Esophagus squamous epithelium (tissue), 4 donors: ENCODE measurements at regions not wholly inside any gene's neighbourhood (a gene's known extent, or its start where the extent isn't known, plus 50 kb on each side); places are given as distances from the start of the nearest gene placed in this dataset.

ENCODE experiments used
- CTCF ChIP-seq, 6 experiments: fragments of 450-650 bp in 4 of 6; fragments of 200-600 bp in 2 of 6; sonication (generic) in 2 of 6; IDR thresholded peaks; one replicate each; pipeline ENCODE4 v1.5.1; 2016 to 2019; ENCODE audit warnings: antibody characterized with exemption in 6 of 6, mild to moderate bottlenecking in 4 of 6, moderate library complexity in 4 of 6
- POLR2A ChIP-seq, 4 donors: fragments of 450-650 bp; IDR thresholded peaks; one replicate each; pipeline ENCODE4 v1.6.1; 2017; ENCODE audit warnings: antibody characterized with exemption in 4 of 4, mild to moderate bottlenecking in 4 of 4, moderate library complexity in 3 of 4

DNA sequence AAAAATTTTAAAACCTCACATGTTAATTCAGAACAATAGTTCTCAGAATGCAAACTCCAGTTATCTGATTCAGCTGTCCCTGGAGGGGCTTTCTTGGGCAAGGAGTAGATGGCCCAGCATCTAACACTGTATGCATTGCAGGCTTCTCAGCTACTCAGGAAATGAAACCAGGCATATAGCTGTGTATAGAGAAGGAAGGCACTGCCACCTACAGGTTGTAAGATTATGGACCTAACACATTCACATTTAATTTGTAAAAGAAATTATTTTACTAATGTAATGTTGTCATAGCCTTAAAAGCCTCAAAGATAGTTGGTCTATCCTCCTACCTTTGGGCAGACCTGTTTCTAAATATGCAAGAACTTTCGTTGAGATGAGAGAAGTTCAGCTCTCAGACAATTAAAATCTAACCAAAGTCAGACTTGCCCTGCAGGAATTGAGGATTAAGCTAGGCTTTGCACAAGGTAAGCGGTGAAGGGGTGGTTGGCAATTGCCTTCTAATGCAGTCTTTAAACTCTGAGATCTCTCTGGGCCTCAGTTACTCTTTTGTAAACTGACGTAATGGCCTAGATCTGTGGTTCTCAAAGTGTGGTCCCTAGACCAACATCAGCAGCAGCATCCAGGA lies 132.8 kb upstream of the SLC24A5 start:
- peak; percentile 30 to 74 (median 68) for TF ChIP-seq CTCF (IDR thresholded peaks at IDR 0.05)
- no peak for TF ChIP-seq POLR2A (IDR thresholded peaks at IDR 0.05)
